Lower lobe of right lung (tissue), 2 donors: ENCODE measurements at regions not wholly inside any gene's neighbourhood (a gene's known extent, or its start where the extent isn't known, plus 50 kb on each side); places are given as distances from the start of the nearest gene placed in this dataset.
A peak's percentile ranks its signal among the peaks of the same experiment; 100 is the strongest.

ENCODE experiments used
- ATAC-seq, 2 donors: fragments of 200-7000 bp; cut with Tn5 transposase; one replicate each; pipeline ENCODE4 v1.9.1; 2020 to 2022; ENCODE audit warnings: mild to moderate bottlenecking in 2 of 2, moderate library complexity in 2 of 2
- DNase-seq: peaks from one replicate; pipeline ENCODE4 v3.0.0-alpha.2; 2020
- H3K27ac ChIP-seq: fragments of 200-600 bp; one replicate; pipeline ENCODE4 v1.8.0; 2022
- H3K27me3 ChIP-seq: fragments of 200-600 bp; one replicate; pipeline ENCODE4 v1.8.0; 2022; ENCODE audit warnings: low read depth
- H3K36me3 ChIP-seq: fragments of 200-600 bp; one replicate; pipeline ENCODE4 v1.8.0; 2022; ENCODE audit warnings: mild to moderate bottlenecking
- H3K4me1 ChIP-seq: fragments of 200-600 bp; one replicate; pipeline ENCODE4 v1.8.0; 2022
- H3K4me3 ChIP-seq: fragments of 200-600 bp; one replicate; pipeline ENCODE4 v1.8.0; 2022; ENCODE audit warnings: mild to moderate bottlenecking
- H3K9me3 ChIP-seq: fragments of 200-600 bp; one replicate; pipeline ENCODE4 v1.8.0; 2022
- CTCF ChIP-seq: fragments of 200-600 bp; IDR thresholded peaks from one replicate; pipeline ENCODE4 v1.8.0; 2022; ENCODE audit warnings: antibody characterized with exemption, mild to moderate bottlenecking
- intact Hi-C: fragments of 100-400 bp; cut with DNase I; formaldehyde crosslinking; loops from one replicate; pipeline ENCODE4 v1.11.0; 2022
- donor health status: DM: no; HTN: yes; CAD: no; lungs with severe emphysema.

GRCh38 chr6:166079841-166080240, 87.8 kb downstream of the TBXT start:
- no peaks in the 10 kb centered on the region for H3K9me3 ChIP-seq
- no peaks in the 10 kb centered on the region for H3K4me1 ChIP-seq
- DNase-seq (no peak), ATAC-seq (no peak)
- intact Hi-C loops: no loop called here
- H3K27ac ChIP-seq: no peak overlapping the region
- no peak overlapping the region for H3K4me3 ChIP-seq
- peaks cover 4% of the 10 kb centered on the region for H3K27me3 ChIP-seq
- TF ChIP-seq CTCF: no peak
- H3K36me3 ChIP-seq: no peaks in the 10 kb centered on the region

GRCh38 chr6:166078294-166078693, 89.4 kb downstream of the TBXT start:
- intact Hi-C loops: no loop called here
- Histone ChIP-seq H3K27ac (no peak overlapping the region), H3K4me3 (no peak overlapping the region), H3K4me1 (no peaks in the 10 kb centered on the region), H3K9me3 (no peaks in the 10 kb centered on the region), H3K27me3 (peaks cover 9% of the 10 kb centered on the region), H3K36me3 (no peaks in the 10 kb centered on the region)
- DNase-seq: no peak
- ATAC-seq: peak in 1 of 2 donors; percentile 38
- TF ChIP-seq CTCF: no peak

- TF ChIP-seq CTCF: no peak
- ATAC-seq (peak in 1 of 2 donors; percentile 24), DNase-seq (no peak)
- no peaks in the 10 kb centered on the region for H3K36me3 ChIP-seq
- H3K9me3 ChIP-seq: no peaks in the 10 kb centered on the region
- intact Hi-C loops: no loop called here
- H3K27me3 ChIP-seq: peaks cover 9% of the 10 kb centered on the region
- H3K4me1 ChIP-seq: no peaks in the 10 kb centered on the region
- no peak overlapping the region for H3K4me3 ChIP-seq
- no peak overlapping the region for H3K27ac ChIP-seq
These were observed 91.0 kb downstream of the TBXT start for GRCh38 chr6:166076625-166077024.

- DNase-seq (no peak), ATAC-seq (no peak)
- Histone ChIP-seq H3K27me3 (peaks cover 9% of the 10 kb centered on the region), H3K4me3 (no peak overlapping the region), H3K4me1 (no peaks in the 10 kb centered on the region), H3K9me3 (no peaks in the 10 kb centered on the region), H3K36me3 (no peaks in the 10 kb centered on the region), H3K27ac (no peak overlapping the region)
- TF ChIP-seq CTCF: no peak
- intact Hi-C loops: no loop called here
These were observed 91.7 kb downstream of the TBXT start for GRCh38 chr6:166075925-166076324.

- Histone ChIP-seq H3K4me1 (no peaks in the 10 kb centered on the region), H3K27me3 (peaks cover 9% of the 10 kb centered on the region), H3K27ac (no peak overlapping the region), H3K9me3 (no peaks in the 10 kb centered on the region), H3K4me3 (no peak overlapping the region), H3K36me3 (no peaks in the 10 kb centered on the region)
- TF ChIP-seq CTCF: no peak
- DNase-seq (no peak), ATAC-seq (no peak)
- intact Hi-C loops: no loop called here
These were observed 92.5 kb downstream of the TBXT start for GRCh38 chr6:166075186-166075585.

- H3K27me3 ChIP-seq: peaks cover 9% of the 10 kb centered on the region
- intact Hi-C loops: no loop called here
- peak in 1 of 2 donors; percentile 21 for ATAC-seq
- H3K9me3 ChIP-seq: no peaks in the 10 kb centered on the region
- no peaks in the 10 kb centered on the region for H3K36me3 ChIP-seq
- no peak for TF ChIP-seq CTCF
- no peak overlapping the region for H3K27ac ChIP-seq
- H3K4me1 ChIP-seq: no peaks in the 10 kb centered on the region
- no peak for DNase-seq
- no peak overlapping the region for H3K4me3 ChIP-seq
These were observed 94.6 kb downstream of the TBXT start for GRCh38 chr6:166073082-166073481.
